ENCODE measurements at regions not wholly inside any gene's neighbourhood (a gene's known extent, or its start where the extent isn't known, plus 50 kb on each side); places are given as distances from the start of the nearest gene placed in this dataset.
"Not testable (repeated sequence)": the region's sequence is repeated elsewhere in the genome, so short reads cannot be mapped to it uniquely, and the experiment has no call there.

DNA sequence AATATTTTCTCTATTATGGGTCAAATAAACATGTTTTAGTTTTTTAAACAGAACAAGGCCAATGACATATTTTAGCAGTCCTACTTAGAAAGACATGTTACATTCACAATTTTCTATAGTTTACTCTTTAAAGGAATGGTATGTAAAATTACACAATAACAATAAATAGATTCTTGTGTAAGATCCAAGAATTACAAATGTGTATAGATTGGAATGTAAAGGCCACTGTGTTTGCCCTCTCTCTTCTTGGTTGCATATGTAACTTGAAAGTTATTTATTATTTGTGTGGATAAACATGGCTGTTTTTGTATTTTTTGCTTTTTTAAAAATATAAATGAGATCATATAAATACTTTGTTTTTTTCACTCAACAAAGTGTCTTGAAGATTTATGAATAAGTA, 979.3 kb upstream of the CELF2 start:
- DNase-seq (ENCODE audit: low spot score): no peak

DNA sequence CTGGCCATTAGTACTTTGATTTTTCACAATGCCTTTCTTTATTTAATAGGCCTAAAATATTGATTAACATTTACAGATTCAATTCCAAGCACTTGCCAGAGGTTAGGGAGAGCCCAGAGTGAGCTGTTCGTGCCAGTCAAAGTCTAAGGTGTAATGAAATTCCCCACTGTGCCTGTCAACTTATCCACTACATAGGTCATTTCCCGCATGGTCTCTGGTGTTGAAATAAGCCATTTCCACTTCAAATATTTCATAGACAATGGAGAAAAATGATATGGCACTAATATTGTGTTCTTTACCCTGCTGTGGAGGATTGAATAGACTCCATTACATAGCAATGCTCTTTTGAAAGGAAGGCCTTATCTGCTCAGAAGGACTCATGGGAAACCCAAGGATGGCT, 978.1 kb upstream of the CELF2 start:
- DNase-seq (ENCODE audit: low spot score): no peak

DNA sequence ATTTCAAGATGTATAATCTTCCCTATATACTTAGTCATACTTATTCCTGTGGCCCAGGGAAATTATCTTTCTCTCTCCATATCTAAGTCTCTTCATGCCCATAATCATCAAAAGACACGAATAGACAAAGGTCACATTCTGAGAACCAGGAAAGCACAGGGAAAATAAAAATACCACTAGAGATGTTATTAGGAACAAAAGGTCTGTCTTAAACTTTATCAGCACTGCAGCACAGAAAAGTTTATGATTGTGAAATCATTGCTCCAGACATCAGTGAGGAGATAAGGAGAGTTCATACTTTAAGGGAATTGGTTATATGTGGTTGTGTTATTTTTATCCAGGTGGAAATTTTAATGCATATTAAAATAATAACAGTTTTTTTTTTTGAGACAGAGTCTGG, 974.6 kb upstream of the CELF2 start:
- DNase-seq (ENCODE audit: low spot score): no peak

DNA sequence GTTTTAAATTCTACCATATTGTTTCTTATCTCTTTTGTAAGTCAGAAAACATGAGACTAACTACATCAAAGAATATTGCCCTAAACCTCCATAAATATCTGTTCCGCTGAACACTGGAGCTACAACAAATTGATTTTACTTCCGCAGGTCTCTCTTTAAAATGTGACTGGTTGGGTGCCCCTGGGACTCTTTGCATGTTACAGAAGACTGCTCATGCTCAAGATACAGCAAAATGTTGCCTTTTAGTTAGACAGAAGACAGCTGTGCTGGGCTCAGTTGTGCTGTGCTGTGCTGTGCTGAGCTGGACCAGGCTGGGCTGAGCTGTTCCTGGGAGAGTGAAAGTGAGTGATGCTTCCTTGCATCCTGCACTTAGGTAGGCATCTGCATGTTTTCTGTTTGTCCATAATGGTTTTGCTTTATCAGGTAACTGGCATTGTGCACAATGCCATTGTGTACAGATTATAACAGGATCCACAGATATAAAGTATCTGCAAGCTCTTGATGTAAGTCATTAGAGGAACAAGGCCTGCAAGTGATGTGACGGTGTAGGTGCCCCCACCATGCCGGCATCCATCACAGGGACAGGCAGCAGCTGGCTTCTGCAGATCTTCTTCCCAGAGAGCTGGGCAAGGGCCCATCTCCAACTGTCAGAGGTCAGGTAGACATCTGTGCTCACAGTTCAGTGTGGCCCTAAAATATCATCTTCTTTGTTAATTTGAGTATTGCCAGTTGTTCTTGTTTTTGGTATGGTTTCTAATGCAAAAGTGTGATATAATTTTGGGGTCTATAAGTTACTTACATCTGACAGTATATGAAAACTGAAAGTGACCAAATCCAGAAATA, 972.5 kb upstream of the CELF2 start:
- no peak for DNase-seq (ENCODE audit: low spot score)

DNA sequence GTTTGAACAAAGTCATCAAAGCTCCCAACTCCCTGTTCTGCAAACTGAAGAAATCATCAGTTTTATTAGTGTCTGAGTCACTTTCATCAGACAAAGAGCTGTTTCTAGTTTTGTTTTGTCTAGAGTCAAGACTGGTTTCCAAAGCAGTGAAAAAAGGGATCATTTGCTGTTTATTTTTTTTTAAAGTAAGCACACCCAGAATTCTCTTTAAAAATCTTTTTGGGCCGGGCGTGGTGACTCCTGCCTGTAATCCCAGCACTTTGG, 972.0 kb upstream of the CELF2 start:
- DNase-seq (ENCODE audit: low spot score): no peak

DNA sequence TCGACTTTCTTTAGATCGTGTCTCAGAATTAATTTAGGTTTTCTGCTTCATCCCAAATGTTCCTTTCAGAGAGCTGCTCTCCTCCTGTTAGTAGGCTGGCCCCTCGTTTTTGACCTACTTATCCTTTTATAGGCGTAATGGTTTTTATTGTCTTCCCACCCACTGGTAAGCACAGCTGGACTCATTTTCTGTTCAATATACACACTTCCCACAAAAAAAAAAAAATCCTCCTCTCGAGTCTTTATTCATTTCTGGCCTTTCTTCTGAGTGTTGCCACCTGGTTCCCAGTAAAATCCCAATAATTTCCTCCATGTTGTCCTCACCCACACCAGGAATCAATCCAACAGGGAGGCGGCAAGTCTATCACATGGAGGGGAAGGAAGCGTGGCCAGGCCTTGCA, 970.2 kb upstream of the CELF2 start:
- no peak for DNase-seq (ENCODE audit: low spot score)

DNA sequence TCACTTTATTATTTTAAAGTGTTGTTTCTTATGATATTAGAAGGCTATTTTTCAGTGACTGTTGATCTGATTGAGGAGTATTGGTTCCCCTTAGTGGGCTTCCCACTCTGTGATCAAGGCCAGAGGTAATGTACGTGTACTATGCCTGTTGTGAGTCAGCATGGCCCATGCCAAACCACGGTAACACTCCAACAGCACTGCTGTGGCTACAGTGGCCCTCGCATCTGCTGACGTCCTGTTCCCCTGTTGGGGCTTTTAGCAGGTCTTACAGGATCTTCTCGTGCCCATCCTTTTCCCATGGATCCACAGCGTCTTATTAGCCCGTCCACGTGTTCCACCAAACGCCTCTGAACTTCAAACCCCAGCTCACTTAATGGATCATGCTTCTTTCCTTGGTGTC, 964.6 kb upstream of the CELF2 start:
- DNase-seq (ENCODE audit: low spot score): no peak

DNA sequence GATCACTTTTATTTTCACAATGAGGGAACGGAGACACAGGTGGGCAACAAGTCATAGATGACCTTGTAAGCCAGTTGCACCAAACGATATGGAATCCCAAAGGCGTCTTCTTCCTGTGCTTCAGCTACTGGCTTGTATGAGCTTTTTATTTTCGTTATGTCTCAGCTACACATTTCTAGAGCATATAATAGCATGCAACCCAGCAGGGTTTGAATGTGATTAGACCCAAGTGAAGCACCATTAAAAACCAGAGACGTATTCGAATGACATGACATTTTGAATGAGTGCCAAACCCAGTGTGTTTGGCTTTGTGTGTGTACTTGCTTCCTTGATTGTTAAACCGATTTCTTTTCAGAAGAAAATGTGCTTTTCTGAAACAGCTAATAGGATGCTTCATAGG, 963.2 kb upstream of the CELF2 start:
- DNase-seq (ENCODE audit: low spot score): no peak

DNA sequence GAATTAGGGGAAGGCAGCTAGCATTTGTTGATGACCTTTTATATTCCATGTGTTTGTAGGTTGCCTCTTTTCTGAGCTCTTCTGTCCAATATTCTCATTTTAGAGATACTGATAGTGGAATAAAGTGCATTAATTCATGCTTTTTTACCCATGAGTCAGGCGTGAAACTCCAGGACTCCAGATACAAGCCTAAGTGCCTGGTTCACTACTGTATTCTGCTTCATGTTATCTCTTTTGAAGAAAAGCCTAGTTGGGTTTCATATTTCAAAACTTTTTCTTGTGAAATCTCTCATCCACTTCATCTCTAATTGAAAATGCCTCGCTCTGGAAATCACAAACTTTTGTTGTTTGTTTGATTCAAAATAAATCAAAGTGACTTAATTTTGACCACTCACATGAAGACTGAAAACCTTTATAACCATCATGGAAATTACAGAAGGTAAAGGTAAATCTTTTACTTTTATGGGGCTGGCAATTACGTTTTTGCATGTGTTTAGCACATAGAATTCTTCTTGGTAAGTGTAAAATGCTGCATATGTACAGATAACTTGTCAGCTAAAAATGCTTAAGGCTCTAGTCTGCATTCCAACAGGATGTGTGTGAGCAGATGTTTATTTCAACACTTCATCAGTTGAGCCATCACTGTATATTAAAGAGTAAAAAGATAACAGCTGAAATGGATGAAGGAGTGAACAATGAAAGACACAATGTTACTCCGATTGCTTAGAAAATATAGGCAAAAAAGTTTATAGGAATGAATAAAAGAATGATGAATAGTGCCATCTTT, 961.8 kb upstream of the CELF2 start:
- DNase-seq (ENCODE audit: low spot score): no peak

DNA sequence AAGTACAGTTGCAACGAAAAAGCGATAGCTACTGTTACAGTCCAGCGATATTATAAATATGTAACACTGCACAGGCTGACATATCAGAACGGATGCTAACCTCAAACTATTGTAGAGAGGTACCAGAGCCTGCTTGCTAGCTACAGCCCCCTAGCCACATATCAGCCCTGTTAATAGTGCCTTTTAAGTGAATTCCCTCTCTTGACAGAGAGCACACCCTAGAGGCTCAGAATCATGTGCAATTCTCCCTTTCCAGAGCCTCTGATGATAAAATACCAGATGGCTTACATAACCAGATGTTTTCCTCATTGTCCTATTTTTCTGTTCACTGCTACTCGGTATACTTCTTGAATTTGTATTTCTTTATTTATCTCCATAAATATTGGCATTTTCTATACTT, 960.7 kb upstream of the CELF2 start:
- DNase-seq (ENCODE audit: low spot score): no peak

DNA sequence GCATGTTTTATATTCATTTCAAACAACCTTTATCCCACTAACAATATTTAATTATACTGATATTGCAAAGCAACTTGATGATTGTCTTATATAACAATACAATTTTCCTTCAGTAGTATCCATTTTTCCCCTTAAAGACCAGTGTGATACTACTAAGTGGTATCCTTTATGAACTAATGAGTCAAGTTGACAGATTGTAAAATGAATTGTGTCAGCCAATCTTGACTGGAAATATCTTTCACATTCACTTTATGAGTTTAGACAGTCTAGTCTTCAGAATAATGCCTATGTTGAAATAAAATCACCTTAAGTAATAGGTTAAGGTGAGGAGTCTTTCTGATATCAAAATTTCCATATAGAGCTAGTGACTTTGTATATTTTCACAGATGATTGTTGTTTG, 950.0 kb upstream of the CELF2 start:
- DNase-seq (ENCODE audit: low spot score): no peak

DNA sequence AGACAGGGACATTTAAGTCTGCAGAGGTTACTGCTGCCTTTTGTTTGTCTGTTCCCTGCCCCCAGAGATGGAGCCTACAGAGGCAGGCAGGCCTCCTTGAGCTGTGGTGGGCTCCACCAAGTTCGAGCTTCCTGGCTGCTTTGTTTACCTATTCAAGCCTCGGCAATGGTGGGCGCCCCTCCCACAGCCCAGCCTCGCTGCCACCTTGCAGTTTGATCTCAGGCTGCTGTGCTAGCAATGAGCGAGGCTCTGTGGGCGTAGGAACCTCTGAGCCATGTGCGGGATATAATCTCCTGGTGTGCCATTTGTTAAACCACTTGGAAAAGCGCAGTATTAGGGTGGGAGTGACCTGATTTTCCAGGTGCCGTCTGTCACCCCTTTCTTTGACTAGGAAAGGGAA, 942.8 kb upstream of the CELF2 start:
- DNase-seq (ENCODE audit: low spot score): not testable (repeated sequence)

DNA sequence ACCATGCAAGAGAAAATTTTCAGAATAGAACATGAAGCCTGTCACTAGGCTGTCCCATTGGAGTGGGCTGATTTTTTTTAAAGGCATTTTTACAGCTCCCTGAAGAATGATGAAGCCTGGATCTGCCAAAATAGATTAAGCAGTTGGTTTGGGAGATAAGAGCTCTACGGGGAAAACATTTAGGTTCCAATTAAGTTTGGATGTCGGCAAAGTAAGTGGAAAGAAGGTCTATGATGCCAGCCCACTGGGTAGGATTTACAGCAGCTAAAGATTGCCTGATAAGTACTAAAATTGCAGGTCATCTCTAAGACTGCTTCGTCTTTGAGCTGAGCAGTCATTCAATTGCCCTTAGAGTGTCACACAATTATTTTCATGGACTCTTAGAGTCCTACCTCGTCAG, 939.2 kb upstream of the CELF2 start:
- no peak for DNase-seq (ENCODE audit: low spot score)

DNA sequence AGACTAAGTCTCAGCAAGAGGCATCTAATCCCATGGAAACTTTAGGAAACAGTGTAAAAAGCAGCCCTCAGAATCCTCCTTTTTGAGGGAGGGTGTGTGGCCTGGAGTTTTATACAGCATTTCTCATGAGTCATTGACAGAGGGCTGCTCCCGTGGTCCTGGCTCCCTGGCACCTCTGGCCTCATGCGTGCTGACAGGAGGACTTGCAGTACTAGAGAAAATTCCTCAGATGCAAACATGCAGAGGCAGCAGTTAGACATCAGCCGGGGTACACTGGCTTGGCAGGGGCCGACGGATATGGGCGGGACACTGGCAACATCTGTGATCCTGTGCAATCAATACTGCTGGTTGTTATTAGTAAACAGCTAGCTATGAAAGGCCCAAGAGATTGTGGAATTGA, 925.1 kb upstream of the CELF2 start:
- DNase-seq (ENCODE audit: low spot score): no peak

DNA sequence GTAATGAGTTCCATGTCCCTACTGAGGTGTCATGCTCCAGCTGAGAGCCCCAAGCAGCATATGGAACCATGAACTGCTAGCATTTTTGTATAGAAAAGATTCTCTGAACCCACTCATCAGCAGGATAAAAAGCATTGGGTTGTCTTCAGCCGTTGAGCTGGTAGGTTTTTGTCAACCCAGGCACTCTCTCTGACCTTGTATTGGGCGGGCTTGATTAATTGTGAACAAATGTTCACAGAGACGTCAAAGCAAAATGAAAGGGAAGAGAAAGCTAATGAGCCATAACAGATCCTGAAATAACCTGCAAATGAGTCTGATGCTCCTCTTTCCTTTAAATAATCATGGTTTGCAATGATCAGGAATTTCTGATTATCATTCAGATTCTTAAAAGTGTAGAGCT, 924.7 kb upstream of the CELF2 start:
- DNase-seq (ENCODE audit: low spot score): no peak

DNA sequence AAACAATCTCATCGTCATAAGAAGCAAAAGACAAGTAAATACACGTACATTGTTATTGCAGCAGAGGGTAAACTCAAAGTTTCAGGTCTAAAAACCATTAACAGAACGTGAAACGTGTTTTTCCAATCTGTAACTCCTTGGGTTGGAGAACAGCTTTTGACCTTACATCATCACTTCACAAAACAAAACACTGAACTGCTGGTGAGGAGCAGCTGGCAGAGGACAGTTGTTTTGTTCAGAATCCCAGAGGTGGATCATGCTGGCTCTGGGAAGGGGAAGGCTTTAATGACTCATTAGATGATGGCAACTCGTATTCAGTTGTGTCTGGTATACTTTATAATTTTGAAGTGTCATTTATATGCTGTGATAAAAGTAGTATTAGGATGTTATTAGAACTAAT, 923.0 kb upstream of the CELF2 start:
- DNase-seq (ENCODE audit: low spot score): no peak

DNA sequence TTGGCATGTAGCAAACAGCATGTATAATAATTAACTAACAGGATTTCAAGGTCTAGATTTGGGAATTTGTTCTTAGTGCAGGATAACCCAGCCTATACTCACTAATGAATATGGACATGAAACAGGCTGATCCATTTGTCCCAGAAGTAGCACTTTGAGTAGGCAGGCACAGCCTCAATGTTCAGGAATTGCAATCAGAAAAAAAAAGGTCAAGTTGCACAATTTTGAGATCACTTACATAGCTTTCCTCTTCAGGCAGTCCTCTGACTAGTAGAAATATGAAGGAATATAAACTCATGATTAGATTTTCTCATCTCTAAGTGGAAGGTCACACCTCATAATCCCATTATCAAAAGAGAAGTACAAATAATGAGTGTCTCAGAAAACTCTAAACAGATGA, 921.4 kb upstream of the CELF2 start:
- DNase-seq (ENCODE audit: low spot score): no peak

DNA sequence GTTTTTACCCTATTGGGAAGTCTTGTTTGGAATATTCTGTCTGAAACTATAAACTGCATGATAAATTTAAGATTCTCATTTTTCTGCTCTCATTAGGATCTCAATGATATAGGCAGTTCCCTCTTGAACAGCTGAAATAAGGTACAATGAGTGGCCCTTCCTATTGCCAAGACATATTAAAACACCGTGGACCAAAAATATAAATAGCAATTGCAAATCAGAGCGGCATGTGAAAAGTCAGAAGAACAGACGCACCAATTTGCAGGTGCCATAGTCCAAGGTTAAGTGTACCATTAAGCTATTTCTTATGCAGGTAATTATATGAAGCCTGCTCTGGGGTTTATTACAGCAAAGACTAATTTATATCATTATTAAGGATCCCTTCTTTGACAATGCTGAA, 920.8 kb upstream of the CELF2 start:
- no peak for DNase-seq (ENCODE audit: low spot score)

DNA sequence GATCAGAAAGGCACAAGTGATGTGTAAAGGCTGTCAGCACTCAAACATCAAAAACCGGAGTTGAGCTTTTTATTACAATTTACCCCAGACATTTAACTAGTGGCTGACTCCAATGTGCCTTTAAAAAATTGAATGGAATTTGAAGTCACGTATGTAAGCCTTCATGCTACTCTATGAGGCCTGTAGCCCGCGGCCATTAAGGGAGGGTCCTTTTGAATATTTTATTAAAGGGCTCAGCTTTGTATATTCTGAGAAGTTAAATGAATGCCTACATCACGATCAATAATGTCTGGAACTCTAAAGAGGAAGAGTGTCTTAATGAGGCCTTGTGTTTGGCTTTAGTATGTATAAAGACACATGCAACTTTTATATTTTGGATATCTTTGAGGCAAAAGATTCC, 916.6 kb upstream of the CELF2 start:
- no peak for DNase-seq (ENCODE audit: low spot score)

DNA sequence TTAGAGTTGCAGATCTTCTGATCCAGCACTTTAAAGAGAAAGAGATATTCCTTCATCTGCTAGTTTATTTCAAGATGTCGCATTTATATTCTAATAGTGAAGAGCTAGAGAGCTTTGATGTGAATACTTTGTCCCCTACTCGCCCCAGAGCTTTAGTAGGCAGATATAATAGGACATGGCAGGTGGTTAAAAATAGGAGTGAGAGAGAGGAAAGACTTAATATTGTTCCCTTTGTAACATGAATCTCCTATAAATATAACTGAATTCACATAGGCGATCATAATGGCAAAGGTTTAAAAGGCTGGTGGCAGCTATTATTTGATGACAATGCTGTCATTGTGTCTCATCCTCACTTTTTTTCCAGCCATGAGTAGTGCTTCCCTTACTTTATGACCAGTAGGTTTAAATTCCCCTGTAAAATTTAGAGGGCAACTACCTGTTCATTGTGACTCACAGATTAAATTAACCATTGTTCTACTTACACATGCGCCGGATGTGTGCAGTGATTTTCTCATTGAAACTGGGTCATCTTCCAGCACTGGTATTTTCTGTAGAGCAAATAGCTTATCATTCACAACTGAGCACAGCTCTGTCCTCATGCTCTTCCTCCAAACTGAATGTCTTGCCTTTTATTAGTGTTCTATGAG, 906.7 kb upstream of the CELF2 start:
- DNase-seq (ENCODE audit: low spot score): no peak

DNA sequence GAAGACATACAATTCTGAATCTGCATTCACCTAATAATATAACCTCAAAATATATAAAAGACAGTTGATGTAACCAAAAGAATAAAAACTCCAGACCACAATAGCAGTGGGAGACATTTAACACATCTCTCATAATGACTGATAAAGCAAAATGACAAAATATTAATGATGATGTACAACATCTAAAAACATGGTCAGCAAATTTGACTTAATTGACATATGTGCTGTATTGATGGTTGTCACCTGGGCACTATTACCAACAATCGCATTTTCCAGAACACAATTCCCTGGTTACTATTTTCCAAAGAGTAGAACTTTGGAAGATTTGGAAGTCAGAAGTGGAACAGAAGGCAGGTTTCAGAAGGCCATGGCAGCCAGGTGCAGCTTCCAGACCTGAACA, 899.5 kb upstream of the CELF2 start:
- DNase-seq (ENCODE audit: low spot score): no peak

DNA sequence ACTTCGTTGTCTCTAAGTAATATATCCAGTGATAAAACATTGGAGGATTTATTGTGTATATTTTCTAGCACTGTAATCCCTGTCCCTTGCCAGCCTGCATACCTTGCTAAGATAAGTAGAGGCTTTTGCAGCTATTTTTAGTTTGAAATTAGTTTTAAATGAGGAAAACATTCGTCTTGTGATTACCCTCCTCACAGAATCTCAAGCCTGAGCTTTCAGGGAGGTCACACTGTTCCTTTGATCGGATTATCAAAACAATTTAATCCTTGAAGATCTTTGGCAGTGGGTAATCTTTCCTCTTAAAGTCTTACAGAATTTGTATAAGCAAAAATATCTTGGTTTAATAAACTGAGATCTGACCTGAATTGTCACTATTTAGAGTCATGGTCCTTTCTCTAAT, 897.0 kb upstream of the CELF2 start:
- DNase-seq (ENCODE audit: low spot score): no peak

DNA sequence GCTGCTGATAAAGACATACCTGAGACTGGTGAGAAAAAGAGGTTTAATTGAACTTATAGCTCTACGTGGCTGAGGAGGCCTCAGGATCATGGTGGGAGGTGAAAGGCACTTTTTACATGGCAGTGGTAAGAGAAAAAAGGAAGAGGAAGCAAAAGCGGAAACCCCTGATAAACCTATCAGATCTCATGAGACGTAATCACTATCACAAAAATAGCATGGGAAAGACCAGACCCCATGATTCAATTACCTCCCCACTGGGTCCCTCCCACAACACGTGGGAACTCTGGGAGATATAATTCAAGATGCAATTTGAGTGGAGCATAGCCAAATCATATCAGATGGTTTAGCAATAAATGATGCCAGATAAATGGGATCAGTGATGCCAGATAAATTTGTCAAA, 892.0 kb upstream of the CELF2 start:
- DNase-seq (ENCODE audit: low spot score): no peak

DNA sequence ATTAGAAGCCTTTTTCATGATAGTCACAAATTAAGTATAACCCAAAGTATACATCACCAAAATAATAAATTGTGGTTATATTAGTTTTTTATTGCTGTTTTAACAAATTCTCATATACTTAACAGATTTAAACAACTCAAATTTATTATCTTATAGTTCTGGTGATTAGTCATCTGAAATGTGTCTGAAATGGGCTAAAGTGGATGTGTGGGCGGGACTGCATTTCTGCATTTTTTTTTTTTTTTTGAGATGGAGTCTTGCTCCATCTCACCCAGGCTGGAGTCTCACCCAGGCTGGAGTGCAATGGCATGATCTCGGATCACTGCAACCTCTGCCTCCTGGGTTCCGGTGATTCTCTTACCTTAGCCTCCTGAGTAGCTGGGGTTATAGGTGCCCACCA, 891.5 kb upstream of the CELF2 start:
- DNase-seq (ENCODE audit: low spot score): no peak
